IMR-90 (cell line): ENCODE measurements at regions not wholly inside any gene's neighbourhood (a gene's known extent, or its start where the extent isn't known, plus 50 kb on each side); places are given as distances from the start of the nearest gene placed in this dataset.
A peak's percentile ranks its signal among the peaks of the same experiment; 100 is the strongest.

ENCODE experiments used
- ATAC-seq: fragments of 200-7000 bp; cut with Tn5 transposase; 2 replicates; pipeline ENCODE4 v1.9.1; 2020; ENCODE audit warnings: low read depth, mild to moderate bottlenecking, moderate library complexity
- BruUV-seq: library from RNA; stranded (reverse); fragments of 400-500 nt; replicated peaks from 2 replicates; lab custom pipeline; 2021; lab: Mats Ljungman, UMichigan
- CTCF ChIA-PET: fragments of 300-600 bp; formaldehyde crosslinking; extraction: SDS; loops from one replicate; lab custom pipeline; 2021; ENCODE audit warnings: antibody characterized with exemption; lab: Yijun Ruan, JAX
- POLR2A ChIA-PET: fragments of 300-600 bp; sonication (Branson Sonifier 250); formaldehyde crosslinking; loops from one replicate; lab custom pipeline; 2022; ENCODE audit warnings: antibody characterized with exemption; ENCODE audit not compliant: unreplicated experiment; lab: Charles Lee
- DNase-seq: peaks from one replicate; pipeline ENCODE4 v3.0.0; 2013
- H2AFZ ChIP-seq: replicated peaks from 2 replicates; pipeline ENCODE3; 2013; ENCODE audit warnings: low read length, mild to moderate bottlenecking; ENCODE audit not compliant: poor library complexity
- H2AK5ac ChIP-seq: 2 replicates; pipeline ENCODE4 v1.6.1; 2013; ENCODE audit warnings: low read depth, low read length, inconsistent platforms
- H2AK9ac ChIP-seq: replicated peaks from 2 replicates; pipeline ENCODE3; 2013; ENCODE audit warnings: mild to moderate bottlenecking, low read depth, low read length, moderate library complexity; ENCODE audit not compliant: poor library complexity
- H2BK120ac ChIP-seq: 2 replicates; pipeline ENCODE4 v1.6.1; 2013; ENCODE audit warnings: low read depth, low read length, inconsistent platforms
- H2BK15ac ChIP-seq: 3 replicates; pipeline ENCODE4 v1.6.1; 2013; ENCODE audit warnings: low read depth, low read length, inconsistent platforms
- H2BK20ac ChIP-seq: 2 replicates; pipeline ENCODE4 v1.6.1; 2013; ENCODE audit warnings: low read depth, mild to moderate bottlenecking, inconsistent platforms, low read length, moderate library complexity
- H2BK5ac ChIP-seq: 2 replicates; pipeline ENCODE4 v1.6.1; 2013; ENCODE audit warnings: mild to moderate bottlenecking, low read depth, low read length, inconsistent platforms; ENCODE audit not compliant: poor library complexity, severe bottlenecking
- H3K14ac ChIP-seq: replicated peaks from 2 replicates; pipeline ENCODE4 v1.6.1; 2013; ENCODE audit warnings: low read depth, low read length, inconsistent platforms
- H3K18ac ChIP-seq: 2 replicates; pipeline ENCODE4 v1.6.1; 2013; ENCODE audit warnings: low read depth, low read length, control low read depth
- H3K23ac ChIP-seq: 2 replicates; pipeline ENCODE4 v1.6.1; 2013; ENCODE audit warnings: low read depth, low read length, inconsistent platforms
- H3K27ac ChIP-seq: 2 replicates; pipeline ENCODE4 v1.5.1; 2013; ENCODE audit warnings: mild to moderate bottlenecking, control low read depth, low read length; ENCODE audit not compliant: insufficient read depth
- H3K27me3 ChIP-seq: 2 replicates; pipeline ENCODE4 v1.6.1; 2013; ENCODE audit warnings: low read length; ENCODE audit not compliant: control insufficient read depth, insufficient read depth
- H3K36me3 ChIP-seq: 2 replicates; pipeline ENCODE4 v1.6.1; 2013; ENCODE audit warnings: low read length, mixed read lengths; ENCODE audit not compliant: control insufficient read depth, insufficient read depth
- H3K4ac ChIP-seq: 2 replicates; pipeline ENCODE4 v1.6.1; 2013; ENCODE audit warnings: low read depth, low read length, inconsistent platforms
- H3K4me1 ChIP-seq: 2 replicates; pipeline ENCODE4 v1.6.1; 2013; ENCODE audit warnings: low read length, mixed read lengths; ENCODE audit not compliant: control insufficient read depth, insufficient read depth
- H3K4me2 ChIP-seq: 2 replicates; pipeline ENCODE4 v1.6.1; 2013; ENCODE audit warnings: low read depth, mild to moderate bottlenecking, control low read depth, low read length, moderate library complexity
- H3K4me3 ChIP-seq: 2 replicates; pipeline ENCODE4 v1.5.1; 2013; ENCODE audit warnings: low read depth, mild to moderate bottlenecking, control low read depth, low read length, moderate library complexity; ENCODE audit not compliant: insufficient read depth
- H3K56ac ChIP-seq: 2 replicates; pipeline ENCODE4 v1.6.1; 2013; ENCODE audit warnings: low read length, inconsistent platforms; ENCODE audit not compliant: insufficient read depth; ENCODE audit errors: extremely low read depth
- H3K79me1 ChIP-seq, 2 experiments: 2 replicates each; pipeline ENCODE4 v1.6.1; 2013; ENCODE audit warnings: low read length in 2 of 2, inconsistent platforms in 1 of 2, low read depth in 1 of 2
- H3K9ac ChIP-seq: 2 replicates; pipeline ENCODE4 v1.6.1; 2013; ENCODE audit warnings: low read depth, low read length, control low read depth
- H3K9me1 ChIP-seq: 2 replicates; pipeline ENCODE4 v1.6.1; 2013; ENCODE audit warnings: low read length, inconsistent platforms; ENCODE audit not compliant: insufficient read depth
- H3K9me3 ChIP-seq: 2 replicates; pipeline ENCODE4 v1.6.1; 2013; ENCODE audit warnings: low read length; ENCODE audit not compliant: control insufficient read depth, insufficient read depth
- H4K20me1 ChIP-seq: 2 replicates; pipeline ENCODE4 v1.6.1; 2013; ENCODE audit warnings: low read length, inconsistent platforms; ENCODE audit not compliant: insufficient read depth
- H4K5ac ChIP-seq: 2 replicates; pipeline ENCODE4 v1.6.1; 2013; ENCODE audit warnings: mild to moderate bottlenecking, low read depth, low read length, control low read depth
- H4K8ac ChIP-seq, 2 experiments: 2 replicates each; pipeline ENCODE4 v1.6.1; 2013; ENCODE audit warnings: low read depth in 2 of 2, low read length in 2 of 2, control low read depth in 1 of 2, inconsistent platforms in 1 of 2
- H4K91ac ChIP-seq: 2 replicates; pipeline ENCODE4 v1.6.1; 2013; ENCODE audit warnings: low read depth, low read length, inconsistent platforms; ENCODE audit not compliant: insufficient read depth
- MAFK ChIP-seq: IDR thresholded peaks from 2 replicates; pipeline ENCODE4 v1.6.1; 2012; ENCODE audit warnings: low read depth, low read length, improper control_type of control experiment
- RAD21 ChIP-seq: IDR thresholded peaks from 2 replicates; pipeline ENCODE4 v1.6.1; 2012; ENCODE audit warnings: low read length, improper control_type of control experiment
- WGBS, 2 experiments: methylation state at CpG; one replicate each; pipeline versions ENCODE4 v1.1.5 to v1.1.7; 2013; ENCODE audit warnings: missing lambda C conversion rate in 2 of 2; ENCODE audit not compliant: insufficient read length in 1 of 2; ENCODE audit errors: extremely low coverage in 2 of 2; 5-methylcytosine and 5-hydroxymethylcytosine counted together
- dilution Hi-C: fragments of 300-500 bp; cut with HindIII; formaldehyde crosslinking; loops from one replicate; pipeline ENCODE4 v1.14.3; 2018; ENCODE audit warnings: low sequenced_read_pairs; ENCODE audit not compliant: unreplicated experiment
- in situ Hi-C: fragments of 300-500 bp; cut with MboI; formaldehyde crosslinking; loops from 3 replicates; pipeline ENCODE4 v1.14.3; 2019; ENCODE audit warnings: low sequenced_read_pairs, inconsistent platforms, mixed read lengths
- intact Hi-C: fragments of 100-400 bp; cut with micrococcal nuclease; formaldehyde crosslinking; loops from 2 replicates; pipeline ENCODE4 v1.10.0; 2022
- TF ChIP-seq, protein P1 (sequence below): fragments of 150-350 bp; IDR thresholded peaks from 2 replicates; pipeline ENCODE4 v1.6.1; 2016; ENCODE audit warnings: low read depth, mild to moderate bottlenecking, low read length, moderate library complexity, borderline replicate concordance

DNA sequence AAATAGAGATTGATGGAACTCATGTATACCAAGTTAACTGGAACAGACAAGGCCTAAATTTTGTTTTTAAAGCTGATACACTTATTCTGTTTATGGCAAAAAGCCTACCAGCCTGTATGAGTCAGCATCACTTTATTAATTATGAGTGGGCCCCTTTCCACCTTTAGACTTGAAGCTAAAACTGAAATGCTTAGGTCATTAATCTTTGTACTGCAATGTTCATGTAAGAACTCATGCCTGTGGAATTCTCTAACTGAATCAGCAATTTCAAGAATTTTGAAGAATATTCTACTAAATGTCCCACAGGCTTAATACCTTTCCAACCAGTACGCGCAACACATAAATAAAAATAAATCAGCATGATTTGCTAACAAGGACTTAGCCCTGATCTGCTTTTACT is 140.2 kb upstream of the PHACTR1 start:
- DNase-seq (peak; percentile 58), ATAC-seq (peak; percentile 30; the same call in 1 of the 2 replicates)
- Histone ChIP-seq H3K14ac (no peak overlapping the region), H3K27me3 (no peaks in the 10 kb centered on the region), H3K79me1 (no peaks in the 10 kb centered on the region), H3K56ac (no peak overlapping the region), H3K4ac (no peak overlapping the region), H3K4me1 (peaks cover 9% of the 10 kb centered on the region), H3K23ac (no peak overlapping the region), H2BK20ac (no peak overlapping the region), H3K9me3 (no peaks in the 10 kb centered on the region), H4K5ac (no peak overlapping the region), H2BK15ac (no peak overlapping the region), H3K27ac (no peak overlapping the region), H3K9me1 (peaks cover 5% of the 10 kb centered on the region; the same call in 1 of the 2 replicates), H4K8ac (no peak overlapping the region), H4K91ac (no peak overlapping the region), H2BK120ac (no peak overlapping the region), H3K36me3 (no peaks in the 10 kb centered on the region), H2BK5ac (no peak overlapping the region), H2AFZ (no peak overlapping the region), H3K4me3 (no peak overlapping the region), H2AK9ac (no peak overlapping the region), H3K18ac (no peak overlapping the region), H2AK5ac (no peak overlapping the region), H4K20me1 (no peaks in the 10 kb centered on the region), H3K9ac (no peak overlapping the region), H3K4me2 (no peak overlapping the region)
- ChIA-PET CTCF (interaction anchor here (0.9 to 1.3 kb wide), 2 partner anchors 285 to 286 kb away, joined by 3 read pairs; partner anchors contain the start of gene EDN1), POLR2A (no interaction called here)
- WGBS, 2 experiments = no CpG with 5 or more reads among the region's 2 CpGs
- in situ Hi-C loops = no loop called here
- intact Hi-C loops = no loop called here
- dilution Hi-C loops = no loop called here
- no TSS peak for BruUV-seq
- no peak for TF ChIP-seq RAD21
- TF ChIP-seq, protein P1, sequence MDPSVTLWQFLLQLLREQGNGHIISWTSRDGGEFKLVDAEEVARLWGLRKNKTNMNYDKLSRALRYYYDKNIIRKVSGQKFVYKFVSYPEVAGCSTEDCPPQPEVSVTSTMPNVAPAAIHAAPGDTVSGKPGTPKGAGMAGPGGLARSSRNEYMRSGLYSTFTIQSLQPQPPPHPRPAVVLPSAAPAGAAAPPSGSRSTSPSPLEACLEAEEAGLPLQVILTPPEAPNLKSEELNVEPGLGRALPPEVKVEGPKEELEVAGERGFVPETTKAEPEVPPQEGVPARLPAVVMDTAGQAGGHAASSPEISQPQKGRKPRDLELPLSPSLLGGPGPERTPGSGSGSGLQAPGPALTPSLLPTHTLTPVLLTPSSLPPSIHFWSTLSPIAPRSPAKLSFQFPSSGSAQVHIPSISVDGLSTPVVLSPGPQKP = no peak
- peak; percentile 78 for TF ChIP-seq MAFK
